ENCODE measurements at regions not wholly inside any gene's neighbourhood (a gene's known extent, or its start where the extent isn't known, plus 50 kb on each side); places are given as distances from the start of the nearest gene placed in this dataset.

DNA sequence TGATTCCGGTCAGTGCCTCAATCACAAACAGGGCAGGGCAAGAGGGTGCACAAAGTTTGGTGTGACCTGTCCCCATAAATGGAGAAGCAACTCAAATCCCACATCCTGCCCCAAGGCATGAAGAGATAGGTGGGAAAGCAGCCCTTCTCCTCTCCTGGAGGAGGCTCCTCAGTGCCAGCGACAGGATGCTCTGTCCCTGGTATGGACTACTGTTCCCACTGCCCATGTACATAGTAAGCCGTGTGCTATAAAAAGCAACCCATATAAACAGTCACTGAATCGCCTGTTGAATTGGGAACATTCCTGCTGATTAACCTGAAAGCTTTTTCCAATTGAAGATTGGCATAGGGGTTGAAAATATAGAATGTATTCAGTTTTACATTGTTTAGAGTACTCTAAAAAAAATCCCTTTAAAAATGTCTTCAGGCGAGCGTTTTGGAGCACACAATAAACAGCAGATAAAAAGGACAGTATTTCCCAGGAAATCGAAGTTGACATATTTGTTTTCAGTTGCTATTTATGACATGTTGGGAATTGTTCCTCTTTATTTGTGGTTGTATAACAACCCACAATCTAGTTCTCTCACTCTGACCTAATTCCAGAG is 513.9 kb downstream of the DIRAS2 start (continued):
- TF ChIP-seq, protein P1, sequence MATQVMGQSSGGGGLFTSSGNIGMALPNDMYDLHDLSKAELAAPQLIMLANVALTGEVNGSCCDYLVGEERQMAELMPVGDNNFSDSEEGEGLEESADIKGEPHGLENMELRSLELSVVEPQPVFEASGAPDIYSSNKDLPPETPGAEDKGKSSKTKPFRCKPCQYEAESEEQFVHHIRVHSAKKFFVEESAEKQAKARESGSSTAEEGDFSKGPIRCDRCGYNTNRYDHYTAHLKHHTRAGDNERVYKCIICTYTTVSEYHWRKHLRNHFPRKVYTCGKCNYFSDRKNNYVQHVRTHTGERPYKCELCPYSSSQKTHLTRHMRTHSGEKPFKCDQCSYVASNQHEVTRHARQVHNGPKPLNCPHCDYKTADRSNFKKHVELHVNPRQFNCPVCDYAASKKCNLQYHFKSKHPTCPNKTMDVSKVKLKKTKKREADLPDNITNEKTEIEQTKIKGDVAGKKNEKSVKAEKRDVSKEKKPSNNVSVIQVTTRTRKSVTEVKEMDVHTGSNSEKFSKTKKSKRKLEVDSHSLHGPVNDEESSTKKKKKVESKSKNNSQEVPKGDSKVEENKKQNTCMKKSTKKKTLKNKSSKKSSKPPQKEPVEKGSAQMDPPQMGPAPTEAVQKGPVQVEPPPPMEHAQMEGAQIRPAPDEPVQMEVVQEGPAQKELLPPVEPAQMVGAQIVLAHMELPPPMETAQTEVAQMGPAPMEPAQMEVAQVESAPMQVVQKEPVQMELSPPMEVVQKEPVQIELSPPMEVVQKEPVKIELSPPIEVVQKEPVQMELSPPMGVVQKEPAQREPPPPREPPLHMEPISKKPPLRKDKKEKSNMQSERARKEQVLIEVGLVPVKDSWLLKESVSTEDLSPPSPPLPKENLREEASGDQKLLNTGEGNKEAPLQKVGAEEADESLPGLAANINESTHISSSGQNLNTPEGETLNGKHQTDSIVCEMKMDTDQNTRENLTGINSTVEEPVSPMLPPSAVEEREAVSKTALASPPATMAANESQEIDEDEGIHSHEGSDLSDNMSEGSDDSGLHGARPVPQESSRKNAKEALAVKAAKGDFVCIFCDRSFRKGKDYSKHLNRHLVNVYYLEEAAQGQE (IDR thresholded peaks at IDR 0.05; ENCODE audit: unreplicated experiment): no peak
- TF ChIP-seq EZH2 (IDR thresholded peaks at IDR 0.05; ENCODE audit: low read depth, unreplicated experiment): no peak
- no peak for TF ChIP-seq ZNF331 (CRISPR knock-in tag; IDR thresholded peaks at IDR 0.05; ENCODE audit: low read depth)
- no peak for TF ChIP-seq EZH2phosphoT487 (IDR thresholded peaks at IDR 0.05; ENCODE audit: unreplicated experiment)
- TF ChIP-seq JUNB (IDR thresholded peaks at IDR 0.05; ENCODE audit: unreplicated experiment): no peak

DNA sequence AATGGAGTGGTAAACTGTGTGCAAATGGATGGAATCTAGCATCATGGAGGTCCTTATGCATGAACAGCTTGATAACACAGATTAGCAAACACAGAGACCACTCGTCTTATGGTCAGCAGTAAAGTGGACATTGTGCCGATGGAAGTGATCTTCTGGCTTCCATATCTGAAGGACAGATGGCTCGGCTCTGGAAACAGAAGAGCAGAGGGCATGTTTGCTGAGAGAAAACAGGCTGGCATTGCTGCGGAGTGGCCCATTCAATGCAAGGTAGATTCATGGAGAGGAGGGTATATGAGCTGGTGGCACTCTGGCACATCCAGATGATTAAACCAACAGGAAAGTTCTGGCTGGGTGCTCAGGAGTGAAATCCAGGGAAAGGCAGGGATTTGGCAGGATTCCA is 513.2 kb downstream of the DIRAS2 start:
- TF ChIP-seq, protein P1 (IDR thresholded peaks at IDR 0.05; ENCODE audit: unreplicated experiment): no peak
- no peaks in the 10 kb centered on the region for H3K36me3 ChIP-seq (ENCODE audit: insufficient read depth)
- no peak overlapping the region for H3K4me3 ChIP-seq
- no peaks in the 10 kb centered on the region for H3K27me3 ChIP-seq (ENCODE audit: insufficient read depth)
- no peak overlapping the region for H3K27ac ChIP-seq (ENCODE audit: low read depth)
- H3K9me3 Mint-ChIP-seq: peaks cover 1% of the 10 kb centered on the region; the same call in 2 of the 3 replicates
- no peak overlapping the region for H3K27ac Mint-ChIP-seq
- no peaks in the 10 kb centered on the region for H3K9me2 ChIP-seq (ENCODE audit: insufficient read depth)
- H3K4me1 Mint-ChIP-seq: peaks cover 11% of the 10 kb centered on the region; the same call in 2 of the 3 replicates
- peaks cover 3% of the 10 kb centered on the region for H3K27me3 Mint-ChIP-seq (ENCODE audit: insufficient read depth, low read depth, poor library complexity)
- H3F3A ChIP-seq (replicated peaks; ENCODE audit: low read depth): no peaks in the 10 kb centered on the region
- no peak overlapping the region for H3K4me2 ChIP-seq
- H4K20me1 ChIP-seq (replicated peaks; ENCODE audit: insufficient read depth): no peaks in the 10 kb centered on the region
- H3K4me3 Mint-ChIP-seq: no peak overlapping the region
- no peak for DNase-seq (ENCODE audit: low spot score)
- no peaks in the 10 kb centered on the region; the same call in 1 of the 2 replicates for H3K4me1 ChIP-seq (ENCODE audit: insufficient read depth)
- H2AFZ ChIP-seq: no peak overlapping the region
- ATAC-seq: no peak
- no peaks in the 10 kb centered on the region; the same call in 2 of the 3 replicates for H3K36me3 Mint-ChIP-seq (ENCODE audit: low read depth)
- H3K79me2 ChIP-seq (replicated peaks; ENCODE audit: insufficient read depth): no peaks in the 10 kb centered on the region

DNA sequence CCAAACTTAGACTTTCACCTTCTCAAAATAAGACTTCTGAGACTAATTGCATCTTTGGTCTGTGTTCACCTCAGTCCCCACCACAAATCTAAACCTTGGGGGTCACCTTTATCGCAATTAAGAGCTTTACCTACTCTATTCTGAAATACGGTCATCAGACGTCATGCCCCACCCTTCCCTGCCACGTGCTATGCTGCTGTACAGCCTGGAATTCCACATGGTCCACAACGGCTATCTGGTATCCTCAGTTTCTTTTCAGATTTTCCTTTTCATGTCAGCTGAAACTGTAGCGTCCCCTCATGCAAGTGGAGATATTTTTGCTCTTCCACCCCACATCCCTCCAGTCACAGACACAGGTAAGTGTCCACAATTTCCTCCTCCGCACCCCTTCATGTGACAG is 511.1 kb downstream of the DIRAS2 start:
- no peak overlapping the region for H3K27ac Mint-ChIP-seq
- no peak overlapping the region for H3K4me2 ChIP-seq
- H4K20me1 ChIP-seq (replicated peaks; ENCODE audit: insufficient read depth): no peaks in the 10 kb centered on the region
- H3K9me3 Mint-ChIP-seq: no peaks in the 10 kb centered on the region
- no peaks in the 10 kb centered on the region for H3K4me1 ChIP-seq (ENCODE audit: insufficient read depth)
- no peaks in the 10 kb centered on the region for H3K27me3 ChIP-seq (ENCODE audit: insufficient read depth)
- DNase-seq (ENCODE audit: low spot score) (no peak), ATAC-seq (no peak)
- no peak overlapping the region for H2AFZ ChIP-seq
- H3K9me2 ChIP-seq (ENCODE audit: insufficient read depth): no peaks in the 10 kb centered on the region
- H3K4me3 ChIP-seq: no peak overlapping the region
- no peak overlapping the region for H3K27ac ChIP-seq (ENCODE audit: low read depth)
- no peak overlapping the region for H3K4me3 Mint-ChIP-seq
- no peaks in the 10 kb centered on the region for H3K4me1 Mint-ChIP-seq
- H3K27me3 Mint-ChIP-seq (ENCODE audit: insufficient read depth, low read depth, poor library complexity): peaks cover 3% of the 10 kb centered on the region
- H3F3A ChIP-seq (replicated peaks; ENCODE audit: low read depth): no peaks in the 10 kb centered on the region
- no peaks in the 10 kb centered on the region for H3K79me2 ChIP-seq (replicated peaks; ENCODE audit: insufficient read depth)
- H3K36me3 ChIP-seq (ENCODE audit: insufficient read depth): no peaks in the 10 kb centered on the region
- H3K36me3 Mint-ChIP-seq (ENCODE audit: low read depth): no peaks in the 10 kb centered on the region
- TF ChIP-seq CREB1 (CRISPR knock-in tag; IDR thresholded peaks at IDR 0.05; ENCODE audit: low read depth) (no peak), EZH2phosphoT487 (IDR thresholded peaks at IDR 0.05; ENCODE audit: unreplicated experiment) (no peak), NANOG (IDR thresholded peaks at IDR 0.05; ENCODE audit: borderline replicate concordance) (no peak), POLR2AphosphoS5 (IDR thresholded peaks at IDR 0.05; ENCODE audit: low read depth) (no peak)

Measured in GM23338 (cell line).